Upper lobe of left lung (tissue), 4 donors: ENCODE measurements at regions not wholly inside any gene's neighbourhood (a gene's known extent, or its start where the extent isn't known, plus 50 kb on each side); places are given as distances from the start of the nearest gene placed in this dataset.

Experiments
- EP300 ChIP-seq, 4 donors: sonication (generic); formaldehyde crosslinking; IDR thresholded peaks; one replicate each; pipeline ENCODE4 v1.5.1; 2017; ENCODE audit warnings: antibody characterized with exemption in 4 of 4, control low read depth in 2 of 4
- POLR2A ChIP-seq, 4 donors: fragments of 450-650 bp; IDR thresholded peaks; one replicate each; pipeline ENCODE4 v1.5.1; 2016 to 2017; ENCODE audit warnings: antibody characterized with exemption in 4 of 4, mild to moderate bottlenecking in 2 of 4
- POLR2AphosphoS5 ChIP-seq, 2 donors: sonication (generic); formaldehyde crosslinking; IDR thresholded peaks; one replicate each; pipeline ENCODE4 v1.5.1; 2017; ENCODE audit warnings: antibody characterized with exemption in 2 of 2
- TF ChIP-seq, protein P1 (sequence below), 6 experiments: fragments of 450-650 bp in 4 of 6; fragments of 200-600 bp in 2 of 6; sonication (generic) in 2 of 6; IDR thresholded peaks; one replicate each; pipeline ENCODE4 v1.5.1; 2016 to 2019; ENCODE audit warnings: antibody characterized with exemption in 6 of 6

DNA sequence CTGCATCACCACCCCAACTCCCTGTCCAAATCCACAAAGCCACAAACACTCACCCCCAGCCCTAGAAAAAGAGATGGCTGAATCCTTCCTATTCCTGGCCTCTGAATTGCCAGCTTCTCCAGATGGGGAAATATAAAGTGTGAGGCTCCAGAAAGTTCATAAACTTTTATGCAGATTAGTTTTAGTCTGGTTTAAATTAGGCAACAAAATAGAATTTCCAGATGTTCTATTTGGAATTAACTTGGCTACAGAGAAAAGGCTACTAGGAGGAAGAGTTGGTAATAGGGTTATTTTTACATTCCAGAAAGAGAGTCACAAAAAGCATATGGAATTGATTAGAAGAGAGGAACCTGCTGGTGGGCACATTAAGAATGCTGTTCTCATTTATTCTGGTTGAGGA, 56.0 kb downstream of the EN1 start:
- no peak for TF ChIP-seq POLR2A (IDR thresholded peaks at IDR 0.05)
- TF ChIP-seq, protein P1, sequence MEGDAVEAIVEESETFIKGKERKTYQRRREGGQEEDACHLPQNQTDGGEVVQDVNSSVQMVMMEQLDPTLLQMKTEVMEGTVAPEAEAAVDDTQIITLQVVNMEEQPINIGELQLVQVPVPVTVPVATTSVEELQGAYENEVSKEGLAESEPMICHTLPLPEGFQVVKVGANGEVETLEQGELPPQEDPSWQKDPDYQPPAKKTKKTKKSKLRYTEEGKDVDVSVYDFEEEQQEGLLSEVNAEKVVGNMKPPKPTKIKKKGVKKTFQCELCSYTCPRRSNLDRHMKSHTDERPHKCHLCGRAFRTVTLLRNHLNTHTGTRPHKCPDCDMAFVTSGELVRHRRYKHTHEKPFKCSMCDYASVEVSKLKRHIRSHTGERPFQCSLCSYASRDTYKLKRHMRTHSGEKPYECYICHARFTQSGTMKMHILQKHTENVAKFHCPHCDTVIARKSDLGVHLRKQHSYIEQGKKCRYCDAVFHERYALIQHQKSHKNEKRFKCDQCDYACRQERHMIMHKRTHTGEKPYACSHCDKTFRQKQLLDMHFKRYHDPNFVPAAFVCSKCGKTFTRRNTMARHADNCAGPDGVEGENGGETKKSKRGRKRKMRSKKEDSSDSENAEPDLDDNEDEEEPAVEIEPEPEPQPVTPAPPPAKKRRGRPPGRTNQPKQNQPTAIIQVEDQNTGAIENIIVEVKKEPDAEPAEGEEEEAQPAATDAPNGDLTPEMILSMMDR (IDR thresholded peaks at IDR 0.05): no peak
- no peak for TF ChIP-seq POLR2AphosphoS5 (IDR thresholded peaks at IDR 0.05)
- no peak for TF ChIP-seq EP300 (IDR thresholded peaks at IDR 0.05)
